HL-60 (cell line): ENCODE measurements at regions not wholly inside any gene's neighbourhood (a gene's known extent, or its start where the extent isn't known, plus 50 kb on each side); places are given as distances from the start of the nearest gene placed in this dataset.

Experiments
- DNase-seq, 2 experiments: peaks; one replicate each; pipeline ENCODE4 v3.0.0-alpha.2; 2010 to 2020; ENCODE audit warnings: low read depth in 1 of 2, low spot score in 1 of 2
- H3K27ac ChIP-seq: fragments of 250-450 bp; sonication (Bioruptor Pico); replicated peaks from 2 replicates; pipeline ENCODE4 v1.5.1; 2020; ENCODE audit warnings: mild to moderate bottlenecking, moderate library complexity
- H3K27me3 ChIP-seq: fragments of 250-450 bp; sonication (Bioruptor Pico); 2 replicates; pipeline ENCODE4 v1.5.1; 2021; ENCODE audit warnings: mild to moderate bottlenecking, moderate library complexity; ENCODE audit not compliant: insufficient read depth, poor library complexity, severe bottlenecking
- H3K4me3 ChIP-seq: replicated peaks from 2 replicates; pipeline ENCODE4 v1.5.1; 2011; ENCODE audit warnings: mild to moderate bottlenecking, control low read depth, low read length; ENCODE audit not compliant: insufficient read depth
- CTCF ChIP-seq: IDR thresholded peaks from one replicate; pipeline ENCODE4 v1.5.1; 2011; ENCODE audit warnings: low read length, control low read depth, inconsistent platforms; ENCODE audit not compliant: insufficient read depth
- GABPA ChIP-seq: IDR thresholded peaks from 2 replicates; pipeline ENCODE4 v1.6.1; 2012; ENCODE audit warnings: low read depth
- POLR2AphosphoS5 ChIP-seq: IDR thresholded peaks from 2 replicates; pipeline ENCODE4 v1.6.1; 2012; ENCODE audit warnings: low read depth
- REST ChIP-seq: IDR thresholded peaks from 2 replicates; pipeline ENCODE4 v1.6.1; 2012; ENCODE audit warnings: low read depth; ENCODE audit not compliant: insufficient replicate concordance
- SPI1 ChIP-seq: IDR thresholded peaks from 2 replicates; pipeline ENCODE4 v1.6.1; 2012; ENCODE audit warnings: low read depth, mild to moderate bottlenecking, borderline replicate concordance

GRCh38 chr9:120152295-120152694 is 427.7 kb downstream of the CDK5RAP2 start:
- no peaks in the 10 kb centered on the region for H3K27me3 ChIP-seq
- H3K4me3 ChIP-seq, result no peak overlapping the region
- no peak for DNase-seq
- H3K27ac ChIP-seq, result no peak overlapping the region
- no peak for TF ChIP-seq POLR2AphosphoS5
- no peak for TF ChIP-seq SPI1
- TF ChIP-seq CTCF, result no peak
- TF ChIP-seq REST, result no peak
- no peak for TF ChIP-seq GABPA

- TF ChIP-seq SPI1 (no peak), POLR2AphosphoS5 (no peak), CTCF (no peak), GABPA (no peak), REST (no peak)
- no peak for DNase-seq
- no peak overlapping the region for H3K4me3 ChIP-seq
These were observed 428.2 kb downstream of the CDK5RAP2 start for GRCh38 chr9:120151806-120152205.

GRCh38 chr9:120151149-120151548 is 428.8 kb downstream of the CDK5RAP2 start:
- H3K27me3 ChIP-seq, result no peaks in the 10 kb centered on the region
- TF ChIP-seq REST, result no peak
- TF ChIP-seq GABPA, result no peak
- no peak for TF ChIP-seq CTCF
- no peak for TF ChIP-seq SPI1
- no peak for TF ChIP-seq POLR2AphosphoS5
- DNase-seq, result no peak
- H3K27ac ChIP-seq, result no peak overlapping the region
- no peak overlapping the region for H3K4me3 ChIP-seq

More at GRCh38 chr9:120151806-120152205, 428.2 kb downstream of the CDK5RAP2 start:
- Histone ChIP-seq H3K27ac (no peak overlapping the region), H3K27me3 (no peaks in the 10 kb centered on the region)
